ENCODE measurements at regions not wholly inside any gene's neighbourhood (a gene's known extent, or its start where the extent isn't known, plus 50 kb on each side); places are given as distances from the start of the nearest gene placed in this dataset.

- TF ChIP-seq CTCF (conservative IDR thresholded peaks at IDR 0.05) (no peak), ZFX (IDR thresholded peaks at IDR 0.05) (no peak)
- no peak overlapping the region for H3K27ac ChIP-seq
These were observed 347.2 kb upstream of the DLGAP1 start for GRCh38 chr18:4802296-4802695.

DNA sequence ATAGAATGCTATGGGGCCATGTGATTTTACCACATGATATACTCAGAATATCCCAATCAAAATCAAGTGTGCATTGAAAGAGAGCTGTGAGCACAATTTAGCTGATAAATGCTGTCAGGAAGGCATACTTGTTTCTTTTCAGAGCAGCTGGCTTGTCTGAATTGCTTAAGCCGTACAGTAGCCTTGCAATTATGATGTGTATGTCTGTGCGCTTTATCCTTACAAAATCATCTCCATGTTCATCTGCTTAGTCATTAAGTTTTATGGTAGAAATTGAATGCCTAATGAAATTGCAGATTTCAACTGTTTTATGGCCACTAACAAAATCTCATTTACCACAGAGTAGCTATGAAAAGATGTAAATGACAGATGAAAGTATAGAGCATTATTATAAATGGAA, 346.0 kb upstream of the DLGAP1 start:
- no peak overlapping the region for H3K27ac ChIP-seq
- TF ChIP-seq ZFX (IDR thresholded peaks at IDR 0.05) = no peak
- no peak for TF ChIP-seq CTCF (conservative IDR thresholded peaks at IDR 0.05)

DNA sequence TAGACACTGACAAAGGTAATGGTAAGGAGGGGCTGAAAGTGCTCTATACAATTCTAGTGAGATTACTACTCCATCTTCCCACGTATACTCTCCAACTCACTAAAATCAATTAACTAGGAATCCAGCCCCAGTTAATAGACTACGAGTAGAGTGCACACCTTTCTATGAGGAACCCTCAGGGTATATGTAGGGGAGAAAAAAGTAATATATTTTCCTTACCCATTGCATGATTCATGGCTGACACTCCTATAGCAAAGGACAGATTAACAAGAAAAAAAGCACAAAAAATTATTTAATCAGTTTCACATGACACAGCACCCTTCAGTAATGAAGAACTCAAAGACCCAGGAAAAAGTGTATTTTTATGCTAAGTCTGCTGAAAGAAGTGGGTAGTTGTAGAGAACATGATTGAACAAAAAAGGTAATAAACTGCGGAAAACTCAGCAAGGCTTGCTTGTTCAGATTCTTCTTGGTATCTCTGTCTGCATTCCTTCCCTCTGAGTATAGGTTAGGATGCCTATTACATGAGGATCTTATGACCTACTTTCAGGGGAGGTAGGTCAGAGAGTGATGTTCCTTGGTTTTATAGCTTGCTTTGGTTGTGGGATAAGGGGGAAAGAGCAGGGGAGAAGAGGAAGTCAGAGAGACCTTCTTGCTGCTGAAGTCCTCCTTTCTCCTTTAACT, 342.0 kb upstream of the DLGAP1 start:
- TF ChIP-seq ZFX (IDR thresholded peaks at IDR 0.05) (no peak), CTCF (conservative IDR thresholded peaks at IDR 0.05) (no peak)
- no peak overlapping the region for H3K27ac ChIP-seq

DNA sequence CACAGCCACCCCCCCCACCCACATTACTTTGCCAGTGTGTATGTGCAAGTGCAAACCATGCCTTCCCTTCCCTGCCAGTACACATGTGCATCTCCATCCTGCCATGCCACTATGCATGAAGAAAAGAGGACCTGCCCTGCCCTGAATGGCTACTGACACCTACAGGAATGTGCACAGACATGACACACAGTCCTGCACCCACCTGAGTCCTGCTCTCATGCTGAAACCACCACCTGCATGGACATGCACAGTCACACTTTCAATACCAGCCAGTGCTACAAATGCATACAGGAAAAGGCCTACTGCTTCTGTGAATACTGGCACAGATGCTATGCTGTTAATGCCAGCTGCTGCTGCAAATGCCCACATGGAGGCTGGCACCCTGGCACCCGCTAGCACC, 334.4 kb upstream of the DLGAP1 start:
- H3K27ac ChIP-seq = no peak overlapping the region
- TF ChIP-seq CTCF (conservative IDR thresholded peaks at IDR 0.05) (no peak), ZFX (IDR thresholded peaks at IDR 0.05) (no peak)

GRCh38 chr18:4781873-4782272, 326.8 kb upstream of the DLGAP1 start:
- H3K27ac ChIP-seq = no peak overlapping the region
- TF ChIP-seq CTCF (conservative IDR thresholded peaks at IDR 0.05) (no peak), ZFX (IDR thresholded peaks at IDR 0.05) (no peak)

DNA sequence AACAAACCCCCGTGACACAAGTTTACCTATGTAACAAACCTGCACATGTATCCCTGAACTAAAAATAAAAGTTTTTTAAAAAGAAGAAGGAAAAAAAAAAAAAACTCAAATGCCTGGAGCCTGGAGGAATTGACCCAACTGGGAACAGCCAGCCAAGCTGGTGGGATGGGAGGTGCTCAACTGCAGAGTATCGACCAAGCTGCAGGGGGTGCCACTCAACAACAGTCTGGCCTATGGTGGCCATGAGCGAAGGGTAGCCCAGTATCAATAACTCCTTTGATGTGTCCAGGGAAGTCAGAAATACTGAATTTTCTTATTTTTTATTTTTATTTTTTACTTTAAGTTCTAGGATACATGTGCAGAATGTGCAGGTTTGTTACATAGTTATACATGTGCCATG, 310.3 kb upstream of the DLGAP1 start:
- no peak overlapping the region for H3K27ac ChIP-seq
- TF ChIP-seq ZFX (IDR thresholded peaks at IDR 0.05) (no peak), CTCF (conservative IDR thresholded peaks at IDR 0.05) (peak; percentile 9; the same call in 1 of the 2 replicates)

DNA sequence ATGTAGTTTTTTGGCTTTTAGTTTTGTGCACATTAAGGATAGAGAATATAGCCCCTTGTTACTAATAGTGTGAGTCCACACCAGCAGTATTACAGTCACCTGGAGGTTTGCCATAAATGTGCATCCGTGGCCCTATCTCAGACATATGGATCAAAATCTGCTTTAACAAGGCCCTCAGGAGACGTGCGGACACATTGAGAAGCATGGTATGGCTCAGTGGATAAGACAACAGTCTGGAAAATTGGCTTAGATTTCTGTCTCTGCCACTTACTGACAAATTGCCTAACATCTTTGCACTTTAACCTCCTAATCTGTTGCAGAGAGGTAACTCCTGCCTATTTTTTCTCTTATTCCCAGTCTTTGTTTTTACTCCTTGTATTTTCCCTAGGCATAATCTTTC, 307.2 kb upstream of the DLGAP1 start:
- TF ChIP-seq ZFX (IDR thresholded peaks at IDR 0.05) (no peak), CTCF (conservative IDR thresholded peaks at IDR 0.05) (no peak)
- no peak overlapping the region for H3K27ac ChIP-seq

Data from C4-2B (cell line).